HepG2 (cell line): ENCODE measurements at regions not wholly inside any gene's neighbourhood (a gene's known extent, or its start where the extent isn't known, plus 50 kb on each side); places are given as distances from the start of the nearest gene placed in this dataset.

Experiments
- ATAC-seq: fragments of 200-7000 bp; cut with Tn5 transposase; 3 replicates; pipeline ENCODE4 v1.9.1; 2020; ENCODE audit warnings: mild to moderate bottlenecking, moderate library complexity
- BruUV-seq: library from RNA; stranded (reverse); fragments of 400-500 nt; replicated peaks from 2 replicates; lab custom pipeline; 2021; lab: Mats Ljungman, UMichigan
- CTCF ChIA-PET: fragments of 300-600 bp; formaldehyde crosslinking; extraction: SDS; loops from one replicate; lab custom pipeline; 2021; ENCODE audit warnings: low total read pairs, inconsistent platforms, low intra/inter-chr PET ratio; lab: Yijun Ruan, JAX
- POLR2A ChIA-PET: fragments of 350-600 bp; sonication (Branson Sonifier 250); formaldehyde crosslinking; loops from one replicate; lab custom pipeline; 2020; ENCODE audit warnings: antibody characterized with exemption, inconsistent platforms; lab: Yijun Ruan, JAX
- DNase-seq: peaks from one replicate; pipeline ENCODE4 v3.0.0-alpha.2; 2015; ENCODE audit warnings: low spot score
- FAIRE-seq: peaks from 3 replicates; lab custom pipeline; 2011; peaks lifted over from hg19 to GRCh38; lab: Jason Lieb, UNC
- H2AFZ ChIP-seq: one replicate; pipeline ENCODE4 v1.6.1; 2011; ENCODE audit warnings: low read length, inconsistent platforms
- H3K27ac ChIP-seq: fragments of 300-600 bp; 3 replicates; pipeline ENCODE4 v1.8.0; 2011; ENCODE audit warnings: mixed run types, mild to moderate bottlenecking, mixed read lengths, low read length, inconsistent platforms; ENCODE audit not compliant: insufficient read depth; ENCODE audit errors: extremely low read length
- H3K27me3 ChIP-seq, 2 experiments: fragments of 200-600 bp in 1 of 2; 2 replicates in 1 of 2; 3 replicates in 1 of 2; pipeline versions ENCODE4 v1.6.0 to v1.8.0; 2011; ENCODE audit warnings: low read length in 2 of 2, mild to moderate bottlenecking in 2 of 2, moderate library complexity in 2 of 2, inconsistent platforms in 1 of 2; ENCODE audit not compliant: insufficient read depth in 2 of 2, control insufficient read depth in 1 of 2
- H3K36me3 ChIP-seq, 2 experiments: fragments of 200-600 bp in 1 of 2; replicated peaks in 1 of 2; 2 replicates in 1 of 2; 3 replicates in 1 of 2; pipeline versions ENCODE4 v1.5.1 to v1.8.0; 2011; ENCODE audit warnings: low read length in 2 of 2, inconsistent platforms in 1 of 2; ENCODE audit not compliant: insufficient read depth in 2 of 2, control insufficient read depth in 1 of 2
- H3K4me1 ChIP-seq: 2 replicates; pipeline ENCODE4 v1.5.1; 2012; ENCODE audit warnings: low read length, inconsistent platforms; ENCODE audit not compliant: insufficient read depth
- H3K4me2 ChIP-seq: 2 replicates; pipeline ENCODE4 v1.6.0; 2011; ENCODE audit warnings: low read depth, low read length, inconsistent platforms
- H3K4me3 ChIP-seq, 3 experiments: fragments of 200-600 bp in 1 of 3; sonication (generic), shearing (Covaris generic) in 1 of 3; replicated peaks in 1 of 3; 2 replicates each; pipeline ENCODE4 v1.5.1; 2011 to 2016; ENCODE audit warnings: low read length in 3 of 3, inconsistent platforms in 2 of 3, low read depth in 2 of 3, mild to moderate bottlenecking in 2 of 3, control low read depth in 1 of 3, mixed read lengths in 1 of 3; ENCODE audit not compliant: insufficient read depth in 1 of 3
- H3K79me2 ChIP-seq: one replicate; pipeline ENCODE4 v1.6.1; 2011; ENCODE audit warnings: low read length, inconsistent platforms; ENCODE audit not compliant: insufficient read depth
- H3K9ac ChIP-seq: 2 replicates; pipeline ENCODE4 v1.6.0; 2011; ENCODE audit warnings: mild to moderate bottlenecking, low read depth, low read length, inconsistent platforms; ENCODE audit not compliant: insufficient read depth
- H3K9me3 ChIP-seq: 2 replicates; pipeline ENCODE4 v1.5.1; 2012; ENCODE audit warnings: mild to moderate bottlenecking, low read length
- H4K20me1 ChIP-seq: 2 replicates; pipeline ENCODE4 v1.6.0; 2011; ENCODE audit warnings: inconsistent platforms, mild to moderate bottlenecking, low read length, moderate library complexity; ENCODE audit not compliant: insufficient read depth
- AFF4 ChIP-seq: sonication (generic); formaldehyde crosslinking; IDR thresholded peaks from 2 replicates; pipeline ENCODE4 v1.4.0; 2020; ENCODE audit warnings: missing genetic modification reagents
- ELK4 ChIP-seq: sonication (generic); formaldehyde crosslinking; IDR thresholded peaks from 2 replicates; pipeline ENCODE4 v1.9.0; 2021; ENCODE audit warnings: missing genetic modification reagents, borderline replicate concordance
- ETS1 ChIP-seq: sonication (generic); formaldehyde crosslinking; IDR thresholded peaks from 2 replicates; pipeline ENCODE4 v1.4.0; 2020; ENCODE audit warnings: missing genetic modification reagents
- KDM4B ChIP-seq: sonication (generic); formaldehyde crosslinking; IDR thresholded peaks from 2 replicates; pipeline ENCODE4 v1.4.0; 2020; ENCODE audit warnings: missing genetic modification reagents
- NFIB ChIP-seq: sonication (generic); formaldehyde crosslinking; IDR thresholded peaks from 2 replicates; pipeline ENCODE4 v1.9.0; 2021; ENCODE audit warnings: missing genetic modification reagents, mild to moderate bottlenecking, borderline replicate concordance
- ZNF605 ChIP-seq: sonication (generic); formaldehyde crosslinking; IDR thresholded peaks from 2 replicates; pipeline ENCODE4 v1.8.0; 2022; ENCODE audit warnings: mild to moderate bottlenecking, missing genetic modification reagents
- ZNF691 ChIP-seq: sonication (generic); formaldehyde crosslinking; IDR thresholded peaks from 2 replicates; pipeline ENCODE4 v1.4.0; 2020; ENCODE audit warnings: missing genetic modification reagents, low read depth, mild to moderate bottlenecking, borderline replicate concordance
- WGBS: methylation state at CpG from one replicate; pipeline ENCODE4 v1.1.6; 2017; ENCODE audit warnings: low lambda C conversion rate; 5-methylcytosine and 5-hydroxymethylcytosine counted together
- in situ Hi-C: cut with HindIII; loops from 2 replicates; pipeline ENCODE4 v1.10.0; 2017; ENCODE audit warnings: low pct_unique_long_range_greater_than_20kb; ENCODE audit not compliant: extremely low pct_ligation_motif_present
- intact Hi-C: fragments of 100-400 bp; cut with micrococcal nuclease; formaldehyde crosslinking; loops from one replicate; pipeline ENCODE4 v1.10.0; 2022; ENCODE audit not compliant: unreplicated experiment

- Histone ChIP-seq H3K9me3 (no peaks in the 10 kb centered on the region), H3K36me3 (no peaks in the 10 kb centered on the region), H3K79me2 (no peaks in the 10 kb centered on the region), H3K27ac (no peak overlapping the region), H3K4me1 (0 out of 2 replicates have a peak, but pooled peaks cover 7% of the 10 kb centered on the region), H4K20me1 (no peaks in the 10 kb centered on the region), H3K4me3 (no peak overlapping the region), H2AFZ (no peak overlapping the region), H3K9ac (no peak overlapping the region), H3K27me3 (peaks cover 0 to 3% of the 10 kb centered on the region in 2 experiments; a peak in 2 of 5 replicates), H3K4me2 (no peak overlapping the region)
- no peak for DNase-seq
- ATAC-seq, result no peak
- BruUV-seq, result no TSS peak
- ChIA-PET CTCF (no interaction called here), POLR2A (no interaction called here)
- TF ChIP-seq ZNF605 (CRISPR knock-in tag), result no peak
- no peak for TF ChIP-seq ETS1 (CRISPR knock-in tag)
- no peak for TF ChIP-seq KDM4B (CRISPR knock-in tag)
- TF ChIP-seq AFF4, result no peak
- no peak for TF ChIP-seq NFIB (CRISPR knock-in tag)
- TF ChIP-seq ELK4 (CRISPR knock-in tag), result no peak
- TF ChIP-seq ZNF691 (CRISPR knock-in tag), result no peak
- in situ Hi-C loops, result no loop called here
- FAIRE-seq, result no peak
- WGBS, result 90% methylated on average over 2 of the region's 22 CpGs
- intact Hi-C loops, result no loop called here
Observed at GRCh38 chr13:112194167-112194530, 127.2 kb downstream of the SOX1 start.
